M059J (cell line): ENCODE measurements at regions not wholly inside any gene's neighbourhood (a gene's known extent, or its start where the extent isn't known, plus 50 kb on each side); places are given as distances from the start of the nearest gene placed in this dataset.
"Not testable (repeated sequence)": the region's sequence is repeated elsewhere in the genome, so short reads cannot be mapped to it uniquely, and the experiment has no call there.

Experiments
- DNase-seq: peaks from one replicate; pipeline ENCODE4 v3.0.0-alpha.2; 2012; ENCODE audit warnings: low read depth

DNA sequence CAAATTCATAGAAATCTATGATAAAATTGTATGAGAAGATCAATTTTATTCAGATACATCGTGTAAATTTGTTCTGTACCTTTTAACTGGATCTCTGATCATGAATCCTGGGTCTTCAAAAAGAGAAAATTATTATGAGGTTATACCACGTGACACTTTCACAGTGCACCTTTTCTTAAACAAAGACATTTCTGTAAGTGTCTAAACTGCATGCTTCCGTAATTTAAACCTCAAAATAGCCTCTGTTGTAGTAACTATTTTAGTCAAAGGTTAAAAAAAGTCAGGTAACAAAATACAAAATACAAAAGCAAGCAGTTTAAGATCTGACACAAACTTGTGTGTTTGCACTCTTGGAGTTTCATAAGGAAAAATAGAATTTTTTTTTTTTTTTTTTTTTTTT is 171.3 kb downstream of the SPIN4 start:
- DNase-seq, result not testable (repeated sequence)

DNA sequence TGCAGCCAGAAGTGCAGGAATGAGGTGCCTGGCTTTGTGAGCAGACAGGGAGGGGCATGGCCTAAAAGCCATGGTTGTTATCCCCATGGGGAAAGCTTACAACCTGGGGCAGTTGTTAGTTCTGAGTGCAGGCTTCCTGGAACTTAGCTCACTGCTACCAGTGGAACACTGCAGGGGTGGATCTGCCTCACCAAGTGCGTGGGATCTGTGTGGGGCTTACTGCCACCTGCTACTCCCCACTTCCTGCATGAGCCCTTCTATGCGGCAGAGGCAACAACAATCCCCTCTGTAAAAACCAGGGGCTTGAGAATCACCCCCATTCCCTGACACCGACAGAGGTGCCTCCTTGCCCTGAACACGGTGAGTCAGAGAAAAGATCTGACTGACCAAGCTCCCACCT is 174.6 kb downstream of the SPIN4 start:
- DNase-seq, result not testable (repeated sequence)

DNA sequence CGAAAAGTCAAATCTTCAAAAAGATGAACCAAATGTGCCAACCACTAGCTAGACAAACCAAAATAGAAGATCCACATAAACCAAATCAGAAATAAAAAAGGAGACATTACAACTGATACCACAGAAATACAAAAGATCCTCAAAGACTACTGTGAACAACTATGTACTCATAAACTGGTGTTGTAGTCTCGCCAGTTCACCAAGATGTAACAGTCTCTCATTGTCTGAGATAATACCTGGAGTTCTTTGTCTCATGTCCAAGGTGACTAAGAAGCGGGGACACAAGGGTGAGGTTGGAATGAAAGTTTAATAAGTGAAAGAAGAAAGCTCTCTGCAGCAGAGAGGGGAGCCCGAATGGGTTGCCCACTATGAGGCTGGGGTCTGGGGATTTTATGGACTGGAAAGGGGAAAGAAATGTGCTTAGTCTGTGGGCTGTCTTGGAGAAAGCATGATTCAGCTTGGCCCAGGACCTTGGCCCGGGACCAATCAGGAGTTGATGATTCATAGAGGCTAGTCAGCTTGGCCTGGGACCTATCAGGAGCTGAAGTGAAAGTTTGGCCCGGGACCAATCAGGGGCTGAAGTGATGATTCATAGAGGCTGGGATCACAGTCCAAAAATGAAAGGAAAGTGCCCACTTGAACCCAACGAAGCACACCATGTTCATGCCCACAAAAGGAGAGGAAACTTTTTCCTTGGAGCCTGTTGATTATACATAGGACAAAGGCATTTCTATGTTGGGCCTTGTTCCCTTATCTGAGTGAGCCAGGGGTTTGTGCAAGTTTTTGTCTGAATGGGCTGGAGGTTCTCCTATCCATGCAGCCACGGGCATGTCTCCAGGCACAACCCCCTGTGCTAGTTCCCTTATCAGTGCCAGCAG is 177.1 kb downstream of the SPIN4 start:
- DNase-seq, result not testable (repeated sequence)

DNA sequence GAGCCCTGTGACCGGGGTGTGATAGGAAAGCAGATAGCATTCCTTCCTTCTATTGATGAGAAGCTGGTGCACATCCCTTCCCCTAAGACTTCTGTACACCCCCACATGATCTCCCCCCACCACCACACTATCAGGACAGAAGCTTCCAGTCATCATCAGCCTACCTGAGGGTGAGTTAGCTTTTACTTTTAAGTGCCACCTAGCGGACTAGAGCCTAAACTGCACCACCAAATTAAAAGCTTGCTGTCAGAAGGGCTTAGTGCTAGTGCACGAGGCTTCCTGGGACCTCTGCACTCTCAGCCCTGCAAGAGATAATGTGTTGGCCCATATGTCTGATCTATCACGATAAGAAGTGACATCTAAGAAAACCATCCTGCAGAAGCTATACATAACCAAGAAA is 181.7 kb downstream of the SPIN4 start:
- DNase-seq, result not testable (repeated sequence)

DNA sequence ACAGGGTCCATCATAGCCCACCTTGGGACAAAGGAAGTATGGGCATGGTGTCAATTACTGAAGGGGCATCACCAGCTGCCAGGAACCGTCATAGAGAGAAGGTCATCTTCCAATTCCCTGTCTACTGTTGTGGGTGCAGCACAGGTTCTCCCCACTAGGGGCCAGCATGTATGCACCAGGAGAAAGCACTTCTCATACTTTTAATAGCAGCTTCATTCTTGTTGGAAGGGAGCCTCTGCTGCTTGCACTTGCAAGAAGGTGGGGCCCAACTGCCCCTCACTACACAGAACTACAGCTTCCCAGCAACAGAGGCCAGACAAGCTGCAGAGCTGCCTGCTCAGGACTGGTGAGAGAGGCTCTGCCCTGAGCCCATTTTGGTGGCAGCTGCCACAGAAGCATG is 182.2 kb downstream of the SPIN4 start:
- not testable (repeated sequence) for DNase-seq

DNA sequence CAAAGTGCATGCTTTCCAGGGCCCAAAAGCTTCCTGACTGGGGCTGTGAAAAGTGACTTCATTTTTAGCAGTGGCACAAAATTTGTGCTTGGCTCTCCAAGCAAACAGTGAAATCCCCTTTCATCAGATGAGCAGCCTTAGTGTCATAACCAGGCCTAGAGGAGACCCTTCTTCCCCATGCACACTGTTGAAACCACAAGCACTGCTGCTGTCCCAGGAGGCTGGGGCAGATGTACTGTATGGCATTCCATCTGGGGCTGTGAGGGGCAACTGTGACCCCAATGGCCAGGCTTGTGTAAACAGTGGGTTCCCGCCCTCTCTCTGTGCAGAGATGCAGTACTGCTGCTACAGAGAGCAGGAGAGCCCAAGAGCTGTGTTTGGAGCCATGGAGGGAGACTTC is 184.1 kb downstream of the SPIN4 start:
- DNase-seq, result not testable (repeated sequence)

DNA sequence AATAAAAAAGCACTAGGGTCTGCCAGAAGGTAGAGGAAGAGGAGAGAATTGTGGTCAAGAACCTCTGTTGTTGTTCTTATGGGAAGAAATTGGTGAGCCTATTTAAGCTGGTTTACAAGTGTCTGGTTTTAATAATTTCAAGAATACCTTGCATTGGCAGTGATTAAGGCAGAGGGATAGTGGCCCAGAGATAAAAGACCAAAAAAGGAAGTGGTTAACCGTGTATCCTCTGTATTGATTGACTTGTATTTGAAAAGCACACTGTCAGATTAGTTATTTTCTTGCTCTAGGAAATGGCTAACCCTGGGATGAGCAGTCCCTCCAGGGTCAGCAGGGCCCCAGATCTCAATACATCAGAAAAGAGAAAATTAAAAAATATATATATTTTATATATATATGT is 190.1 kb downstream of the SPIN4 start:
- not testable (repeated sequence) for DNase-seq

DNA sequence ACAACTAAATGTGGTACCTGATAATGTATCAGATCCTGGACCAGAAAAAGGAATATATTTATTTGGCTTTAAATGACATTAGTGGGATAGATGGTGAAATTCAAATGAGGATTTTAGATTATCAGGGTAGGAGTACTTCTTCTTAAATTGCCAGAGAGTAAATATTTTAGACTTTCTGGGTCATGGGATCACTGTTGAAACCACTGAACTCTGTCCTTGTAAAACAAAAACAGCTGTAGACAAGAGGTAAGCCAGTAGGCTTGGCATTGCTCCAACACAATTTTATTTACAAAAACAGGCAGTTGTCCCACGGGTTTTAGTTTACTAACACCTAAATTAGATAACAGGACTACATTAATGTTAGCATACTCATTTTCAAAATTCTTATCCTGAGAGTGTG is 190.8 kb downstream of the SPIN4 start:
- not testable (repeated sequence) for DNase-seq

DNA sequence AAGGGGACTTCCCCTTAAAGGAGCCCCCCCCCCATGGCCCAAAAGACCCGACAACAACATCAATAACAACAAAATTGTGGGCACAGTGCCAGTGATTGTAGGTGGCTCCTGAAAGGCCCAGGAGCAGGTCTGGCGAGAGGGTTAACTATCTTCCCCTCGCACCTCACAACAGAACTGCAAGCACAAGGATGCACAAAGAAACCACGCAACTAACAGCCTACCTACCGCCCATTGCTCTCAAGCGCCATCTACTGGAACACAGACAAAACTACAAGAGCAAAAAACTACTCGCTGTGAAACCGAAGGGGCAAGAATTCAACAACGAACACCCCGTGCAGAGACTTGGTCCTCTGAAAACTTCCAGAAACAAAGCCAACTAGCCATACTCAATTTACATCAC is 205.6 kb downstream of the SPIN4 start:
- DNase-seq, result not testable (repeated sequence)

DNA sequence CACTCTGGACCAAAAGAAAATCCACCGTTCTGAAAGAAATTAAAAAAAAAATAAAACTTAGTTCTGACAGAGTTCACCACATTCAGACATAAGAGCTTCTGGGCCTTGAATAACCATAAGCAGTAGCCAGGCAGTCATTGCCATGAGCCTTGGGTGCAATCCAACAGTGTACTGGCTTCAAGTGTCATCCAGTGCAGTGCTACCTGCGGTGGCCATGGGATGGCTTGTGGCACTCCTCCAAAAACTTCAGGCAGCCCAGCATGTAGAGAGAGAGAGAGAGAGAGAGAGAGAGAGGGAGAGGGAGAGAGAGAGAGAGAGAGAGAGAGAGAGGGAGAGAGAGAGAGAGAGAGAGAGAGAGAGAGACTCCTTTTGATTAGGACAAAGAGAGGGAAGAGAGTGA is 208.5 kb downstream of the SPIN4 start:
- not testable (repeated sequence) for DNase-seq

DNA sequence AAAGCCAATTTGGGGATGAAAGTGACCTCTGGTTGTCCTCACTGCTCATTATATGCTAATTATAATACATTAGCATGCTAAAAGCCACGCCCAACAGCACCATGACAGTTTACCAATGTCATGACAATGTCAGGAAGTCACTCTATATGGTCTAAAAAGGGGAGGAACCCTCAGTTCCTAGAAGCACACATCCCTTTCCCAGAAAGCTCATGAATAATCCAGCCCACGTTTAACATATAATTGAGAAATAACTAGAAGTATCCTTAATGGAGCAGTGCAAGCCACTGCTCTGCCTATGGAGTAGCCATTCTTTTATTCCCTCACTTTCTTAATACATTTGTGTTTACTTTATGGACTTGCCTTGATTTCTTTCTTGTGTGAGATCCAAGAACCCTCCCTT is 215.3 kb downstream of the SPIN4 start:
- not testable (repeated sequence) for DNase-seq

DNA sequence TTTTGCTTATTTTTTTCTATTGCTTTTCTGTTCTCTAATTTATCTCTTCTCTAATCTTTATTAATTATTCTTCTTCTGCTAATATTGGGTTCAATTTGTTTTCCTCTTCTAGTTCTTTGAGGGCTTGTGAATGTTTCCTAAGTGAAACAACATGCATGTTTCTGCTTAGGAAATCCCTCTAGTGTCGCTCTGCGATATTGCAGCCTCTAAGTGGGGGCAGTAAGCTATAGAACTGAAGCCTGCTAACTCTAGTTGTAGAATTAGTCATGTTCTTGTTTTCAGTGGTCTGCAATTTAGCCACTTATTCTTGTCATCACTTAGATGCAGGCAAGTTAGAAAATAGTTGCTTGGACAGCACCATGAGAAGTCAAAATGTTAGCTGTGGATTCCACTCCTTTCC is 222.6 kb downstream of the SPIN4 start:
- peak; percentile 12 for DNase-seq

DNA sequence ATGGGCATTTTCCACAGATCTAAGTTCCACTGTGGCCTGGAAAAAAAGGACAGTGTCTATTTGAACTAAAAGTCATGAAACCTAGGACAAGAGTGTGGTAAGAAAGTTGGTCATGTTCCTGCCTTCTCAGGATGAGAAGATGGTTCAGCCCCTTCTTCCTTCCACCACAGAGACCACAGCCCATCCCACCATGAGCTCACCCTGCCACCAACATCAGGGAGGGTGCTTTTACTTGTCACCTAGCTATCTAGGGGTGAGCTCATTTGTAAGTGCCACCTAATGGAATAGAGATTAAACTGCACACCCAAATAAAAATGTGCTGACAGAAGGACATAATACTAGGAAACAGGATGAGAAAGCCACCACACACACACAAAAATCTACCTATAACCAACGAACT is 235.9 kb downstream of the SPIN4 start:
- no peak for DNase-seq

DNA sequence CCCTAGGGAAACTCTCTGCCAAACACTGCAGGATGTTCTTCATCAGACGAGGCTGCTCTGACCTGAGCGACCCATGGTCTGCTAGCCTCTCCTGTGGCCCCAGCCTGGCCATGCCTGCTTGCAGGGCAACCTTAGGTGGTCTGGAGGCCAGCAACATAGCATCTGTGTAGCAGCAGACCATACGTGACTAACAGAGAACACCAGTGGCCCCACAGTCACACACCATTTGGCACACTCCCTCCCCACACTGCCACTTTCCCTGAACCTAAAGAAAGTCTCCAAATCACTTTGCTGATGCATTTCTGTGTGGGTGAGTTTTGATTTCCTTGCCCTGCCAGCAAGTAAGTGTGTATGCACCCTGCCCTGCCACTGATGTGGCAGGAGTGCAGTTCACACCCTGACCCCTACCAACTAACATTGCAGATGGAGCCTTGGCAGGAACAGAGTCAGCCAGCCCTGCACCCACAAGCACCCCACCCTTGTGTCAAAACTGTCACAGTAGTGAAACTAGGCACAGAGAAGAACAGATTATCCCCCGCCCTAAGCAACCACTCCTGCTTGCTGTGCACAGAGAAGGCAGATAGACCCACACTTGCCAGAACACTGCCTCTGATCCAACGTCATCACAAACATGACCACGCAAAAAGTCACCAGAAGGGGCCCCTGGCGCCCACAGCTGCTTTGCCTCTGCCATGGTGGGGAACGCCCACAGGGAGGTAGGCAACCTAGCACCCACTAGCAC is 249.1 kb downstream of the SPIN4 start:
- DNase-seq, result no peak

DNA sequence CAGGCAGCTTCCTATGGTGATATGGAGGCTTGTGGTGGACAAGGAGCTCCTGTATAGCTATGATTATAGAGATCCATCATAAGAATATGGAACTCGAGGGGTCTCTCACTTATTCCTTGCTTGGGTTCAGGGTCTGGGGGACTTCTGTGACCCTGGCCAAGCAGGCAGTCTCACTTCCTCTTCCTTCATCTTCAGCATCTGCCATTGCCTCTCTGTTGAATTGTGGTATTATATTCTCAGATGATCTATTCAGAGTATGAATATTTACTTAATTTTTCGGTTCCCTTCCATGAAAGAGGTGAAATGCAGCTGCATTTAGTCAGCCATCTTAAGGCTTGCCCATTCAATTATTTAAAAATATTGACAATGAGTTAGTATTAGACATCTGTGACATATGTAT is 292.9 kb downstream of the SPIN4 start:
- no peak for DNase-seq

DNA sequence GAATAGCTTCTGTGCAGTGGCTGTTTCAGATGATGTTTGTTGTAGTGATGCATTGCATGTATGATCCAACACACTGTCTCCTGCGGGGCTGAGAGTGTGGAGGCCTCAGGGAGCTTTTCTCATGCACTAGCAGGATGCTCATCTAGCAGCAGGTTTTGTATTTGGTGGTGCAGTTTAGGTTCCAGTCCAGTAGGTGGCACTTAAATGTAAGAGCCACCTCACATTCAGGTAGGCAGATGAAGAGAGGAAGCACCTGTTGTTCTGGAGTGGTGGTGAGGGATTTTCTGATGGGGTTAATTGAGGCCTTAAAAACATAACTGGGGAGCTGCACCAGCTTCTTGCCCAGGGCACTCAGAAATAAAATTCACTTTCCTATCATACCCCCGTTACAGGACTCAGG is 300.9 kb downstream of the SPIN4 start:
- no peak for DNase-seq

DNA sequence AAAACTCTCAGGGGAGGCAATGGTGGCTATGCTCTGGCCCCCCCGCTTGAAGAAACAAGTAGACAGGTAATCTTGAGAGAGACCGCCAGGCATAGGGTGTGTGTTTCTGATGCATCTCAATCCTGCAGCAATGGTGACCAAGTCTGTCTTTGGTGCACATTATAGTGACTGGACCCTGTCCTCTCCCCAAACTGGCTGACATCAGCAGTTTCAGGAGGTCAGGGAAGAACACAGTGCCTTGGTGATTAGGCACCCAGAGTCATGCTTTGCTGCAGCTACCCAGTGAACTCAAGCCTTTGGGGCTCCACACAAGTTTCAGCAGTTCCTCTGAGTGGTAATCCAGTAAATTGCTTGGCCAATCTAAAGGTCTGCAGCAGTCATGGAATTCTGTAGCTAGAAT is 318.3 kb downstream of the SPIN4 start:
- no peak for DNase-seq

DNA sequence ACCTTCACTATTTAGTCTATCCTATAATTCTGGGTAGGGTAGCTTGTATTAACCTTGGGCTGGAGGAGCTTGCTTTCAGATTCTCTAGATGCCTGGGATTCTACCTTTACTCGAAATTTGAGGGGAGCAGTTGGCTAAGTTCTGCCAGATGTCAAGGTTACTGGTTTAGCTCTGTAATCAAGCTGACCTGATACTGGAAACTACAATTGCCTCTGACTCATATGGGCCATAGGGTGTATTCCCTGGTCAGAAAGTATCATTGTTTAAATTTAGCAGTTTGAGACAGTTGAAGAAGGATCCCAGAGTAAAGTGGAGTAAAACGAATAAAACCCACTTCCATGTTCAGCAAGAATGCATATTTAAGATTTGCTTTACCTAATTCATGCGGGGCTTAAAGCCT is 337.6 kb downstream of the SPIN4 start:
- no peak for DNase-seq

DNA sequence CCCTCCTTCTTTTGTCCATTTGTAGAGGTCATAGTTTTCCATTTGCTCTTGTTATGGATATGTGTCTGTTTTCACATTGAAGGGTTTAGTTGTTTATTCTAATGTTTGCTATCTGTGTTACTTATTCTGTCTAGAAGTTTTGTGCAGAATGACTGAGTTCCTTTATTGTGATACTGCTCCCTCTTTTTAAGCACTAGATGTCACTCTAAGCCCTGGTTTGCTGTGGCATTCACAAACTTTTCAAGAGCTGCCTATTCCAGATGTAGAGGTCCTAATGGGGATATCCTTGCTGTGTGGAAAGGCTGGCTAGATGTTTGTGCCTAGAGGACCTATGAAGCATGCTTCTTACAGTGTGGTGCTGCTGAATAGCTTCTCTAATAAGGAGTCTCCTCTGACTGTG is 338.6 kb downstream of the SPIN4 start:
- no peak for DNase-seq

DNA sequence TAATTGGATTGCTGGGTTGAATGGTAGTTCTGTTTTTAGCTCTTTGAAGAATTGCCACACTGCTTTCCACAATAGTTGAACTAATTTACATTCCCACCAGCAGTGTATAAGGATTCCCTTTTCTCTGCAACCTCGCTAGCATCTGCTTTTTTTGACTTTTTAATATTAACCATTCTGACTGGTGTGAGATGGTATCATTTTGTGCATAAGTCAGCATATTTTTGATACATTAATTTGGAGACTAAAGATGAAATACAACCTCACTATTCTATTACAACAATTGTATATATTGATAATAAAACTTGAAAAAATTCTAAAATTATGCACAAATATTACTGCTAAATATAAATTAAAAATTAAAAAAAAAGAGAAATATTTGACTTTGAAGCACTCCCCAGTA is 350.9 kb downstream of the SPIN4 start:
- DNase-seq, result not testable (repeated sequence)
